HG02885 (cell line): ENCODE measurements at regions not wholly inside any gene's neighbourhood (a gene's known extent, or its start where the extent isn't known, plus 50 kb on each side); places are given as distances from the start of the nearest gene placed in this dataset.

Experiments
- ATAC-seq: cut with Tn5 transposase; IDR thresholded peaks from one replicate; pipeline ENCODE4 v1.9.1; 2021; ENCODE audit warnings: mild to moderate bottlenecking; ENCODE audit not compliant: unreplicated experiment, poor library complexity

GRCh38 chr3:182725372-182726251 is 67.7 kb upstream of the ATP11B start:
- ATAC-seq: no peak

GRCh38 chr3:182726258-182727142 is 66.8 kb upstream of the ATP11B start:
- no peak for ATAC-seq

DNA sequence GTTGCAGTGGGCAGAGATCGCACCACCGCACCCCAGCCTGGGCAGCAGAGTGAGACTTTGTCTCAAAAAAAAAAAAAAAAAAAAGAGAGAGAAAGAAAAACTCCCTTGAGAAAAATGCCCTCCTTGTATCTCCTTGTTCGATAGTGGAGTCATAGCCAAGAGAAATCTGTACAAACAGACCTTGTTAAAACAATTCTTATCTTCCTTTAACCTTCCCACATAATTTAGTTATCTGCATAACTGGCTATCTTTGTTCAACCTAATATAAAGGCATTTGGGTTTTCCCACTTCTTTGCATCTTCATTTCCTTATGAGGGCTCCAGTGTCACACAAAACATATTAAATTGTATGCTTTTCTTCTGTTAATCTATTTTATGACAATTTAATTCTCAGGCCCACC is 65.1 kb upstream of the ATP11B start:
- no peak for ATAC-seq

DNA sequence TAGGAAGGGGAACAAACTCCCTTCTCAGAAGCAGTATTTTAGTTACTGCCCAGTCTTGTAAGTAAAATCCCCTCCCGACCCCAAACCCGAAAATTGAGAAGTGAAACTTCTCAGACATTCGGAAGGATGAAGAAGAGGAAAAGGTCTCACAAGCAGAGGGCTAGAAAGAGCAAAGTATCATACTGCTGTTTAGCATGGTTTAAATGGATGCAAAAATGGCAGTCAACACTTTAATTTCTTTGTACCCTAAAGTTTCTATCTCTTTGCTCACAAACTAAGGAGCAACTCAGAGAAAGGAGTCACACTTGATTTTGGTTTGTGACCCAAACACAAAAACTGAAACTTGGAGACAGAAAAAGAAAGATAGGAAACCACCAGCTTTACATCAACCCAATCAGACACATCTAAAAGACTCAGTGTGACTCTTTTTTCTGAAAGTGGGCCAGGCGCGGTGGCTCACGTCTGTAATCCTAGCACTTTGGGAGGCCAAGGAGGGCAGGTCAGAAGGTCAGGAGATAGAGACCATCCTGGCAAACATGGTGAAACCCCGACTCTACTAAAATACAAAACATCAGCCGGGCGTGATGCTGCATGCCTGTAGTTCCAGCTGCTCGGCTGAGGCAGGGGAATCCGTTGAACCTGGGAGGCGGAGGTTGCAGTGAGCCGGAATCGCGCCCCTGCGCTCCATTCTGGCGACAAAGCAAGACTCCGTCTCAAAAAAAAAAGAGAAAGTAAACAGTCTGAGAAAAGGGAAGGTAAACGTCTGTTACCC is 63.2 kb upstream of the ATP11B start:
- ATAC-seq: peak; percentile 78

DNA sequence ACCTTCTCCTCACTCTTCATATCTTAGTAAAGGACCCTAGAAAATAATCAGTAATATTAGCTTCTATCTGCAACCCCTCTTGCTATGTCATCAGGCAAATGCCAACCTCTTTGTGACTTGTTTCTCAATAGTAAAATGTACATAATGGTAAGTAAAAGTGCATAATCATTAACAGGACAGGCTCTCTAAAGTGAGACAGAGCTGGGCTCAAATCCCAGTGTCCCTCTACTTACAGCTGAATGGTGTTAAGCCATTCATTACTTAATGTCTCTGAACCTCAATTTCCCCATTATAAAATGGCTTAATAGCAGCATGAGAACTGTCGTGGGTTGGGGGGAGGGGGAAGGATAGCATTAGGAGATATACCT is 62.6 kb upstream of the ATP11B start:
- ATAC-seq: peak; percentile 8

DNA sequence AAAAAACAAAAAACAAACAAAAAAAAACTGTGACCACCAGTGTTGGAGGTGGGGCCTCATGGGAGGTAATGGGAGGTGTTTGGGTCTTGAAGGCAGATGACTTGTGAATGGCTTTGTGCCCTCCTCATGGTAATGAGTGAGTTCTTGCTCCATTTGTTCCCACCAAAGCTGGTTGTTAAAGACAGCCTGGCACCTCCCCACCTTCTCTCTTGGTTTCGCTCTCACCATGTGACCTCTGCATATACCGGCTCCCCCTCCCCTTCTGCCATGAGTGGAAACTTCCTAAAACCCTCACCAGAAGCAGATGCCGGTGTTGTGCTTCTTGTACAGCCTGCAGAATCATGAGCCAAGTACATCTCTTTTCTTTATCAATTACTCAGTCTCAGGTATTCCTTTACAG is 61.5 kb upstream of the ATP11B start:
- ATAC-seq: no peak

DNA sequence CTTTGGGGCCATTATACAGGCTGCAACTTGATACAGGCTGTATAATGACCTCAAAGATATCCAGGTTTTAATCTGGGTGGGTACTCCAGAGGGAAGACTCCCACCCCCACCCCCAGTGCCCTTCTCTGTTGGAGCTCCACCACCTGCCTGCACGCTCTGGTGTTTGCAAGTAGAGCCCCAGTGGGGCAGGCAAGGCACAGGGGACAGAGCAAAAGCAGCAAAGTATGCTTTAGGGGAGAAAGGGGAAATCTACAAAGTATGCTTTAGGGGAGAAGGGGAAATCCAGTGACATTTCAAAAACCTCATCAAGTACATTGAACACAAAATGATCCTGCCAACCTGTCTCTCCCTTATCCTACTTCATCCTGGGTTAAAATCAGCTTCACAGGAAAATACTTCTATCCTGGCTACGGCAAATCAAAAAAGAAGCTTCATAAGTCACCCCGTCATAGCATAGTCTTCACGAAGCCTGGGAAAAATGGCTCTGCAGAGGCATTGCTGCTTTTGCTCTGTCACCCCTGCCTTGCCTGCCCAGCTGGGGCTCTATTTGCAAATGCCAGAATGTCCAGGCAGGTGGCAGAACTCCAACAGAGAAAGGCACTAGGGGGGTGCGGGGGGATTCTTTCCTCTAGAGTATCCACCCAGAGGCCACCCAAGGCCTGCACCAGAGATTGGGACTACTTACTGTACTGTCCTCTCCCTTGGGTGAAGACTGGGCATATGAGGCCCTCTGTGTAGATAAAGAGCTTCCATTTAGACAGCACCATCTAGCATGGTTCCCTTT is 60.9 kb upstream of the ATP11B start:
- no peak for ATAC-seq

GRCh38 chr3:182735672-182736071 is 57.6 kb upstream of the ATP11B start:
- ATAC-seq: no peak

GRCh38 chr3:182737825-182738224 is 55.5 kb upstream of the ATP11B start:
- ATAC-seq: no peak

- no peak for ATAC-seq
These were observed 54.5 kb upstream of the ATP11B start for GRCh38 chr3:182738583-182739411.

DNA sequence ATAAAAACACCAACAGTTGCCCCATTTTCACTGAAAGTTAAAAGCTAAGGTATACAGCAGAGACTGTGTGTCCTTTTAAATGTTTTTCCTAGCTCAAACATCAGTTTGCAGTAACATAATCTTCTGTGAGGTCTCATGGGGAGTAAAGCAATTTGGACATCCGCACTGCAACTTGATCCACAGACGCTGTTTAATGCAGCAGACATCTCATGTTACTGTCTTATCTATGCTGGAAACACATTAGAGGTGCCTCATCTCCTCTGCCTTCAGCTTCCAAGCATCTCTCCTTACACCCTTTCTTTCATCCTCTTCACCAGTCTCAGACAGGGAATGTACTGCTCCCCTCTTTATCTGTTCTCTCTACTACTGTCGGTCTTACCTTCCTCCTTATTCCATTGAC is 53.7 kb upstream of the ATP11B start:
- no peak for ATAC-seq

GRCh38 chr3:182740710-182741109 is 52.6 kb upstream of the ATP11B start:
- no peak for ATAC-seq

GRCh38 chr3:182741214-182741613 is 52.1 kb upstream of the ATP11B start:
- ATAC-seq: no peak
